ENCODE measurements at regions not wholly inside any gene's neighbourhood (a gene's known extent, or its start where the extent isn't known, plus 50 kb on each side); places are given as distances from the start of the nearest gene placed in this dataset.

DNA sequence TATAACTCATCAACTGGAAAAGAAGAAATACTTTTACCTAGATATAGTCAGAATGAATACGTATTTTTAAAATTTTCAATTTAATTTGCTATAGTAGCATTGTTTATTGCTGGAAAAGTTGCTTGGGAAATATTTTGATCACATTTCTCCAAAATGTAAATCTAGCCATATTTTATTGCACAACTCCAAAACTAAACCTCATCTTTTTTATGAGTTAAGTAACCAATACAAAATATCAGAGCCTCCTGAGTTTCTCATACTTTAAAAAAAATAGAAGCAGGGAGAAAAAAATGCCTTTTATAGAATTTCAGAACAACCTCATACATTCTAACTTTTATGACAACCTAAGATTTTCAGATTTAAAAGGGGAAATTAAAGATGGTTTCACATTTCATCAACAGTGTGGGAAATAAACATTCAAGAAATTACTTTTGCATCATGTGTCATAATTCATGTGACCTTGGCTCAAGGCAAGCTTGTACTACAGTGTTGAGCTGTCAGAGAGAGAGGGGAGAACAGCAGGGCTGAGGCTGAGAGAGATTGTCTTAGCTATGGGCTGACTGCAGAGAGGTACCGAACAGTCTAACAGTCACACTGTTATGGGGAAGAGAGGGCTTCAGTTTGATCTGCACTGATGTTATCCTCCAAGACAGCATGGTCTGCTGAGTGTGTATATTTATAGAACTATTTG, 519.0 kb downstream of the LTN1 start:
- no peak for TF ChIP-seq TAF1 (IDR thresholded peaks at IDR 0.05; ENCODE audit: low read depth)
- no peak for TF ChIP-seq FOXM1 (IDR thresholded peaks at IDR 0.05; ENCODE audit: borderline replicate concordance, low read depth)
- no peak for TF ChIP-seq RAD21 (IDR thresholded peaks at IDR 0.05; ENCODE audit: low read depth)
- TF ChIP-seq TEAD4 (IDR thresholded peaks at IDR 0.05): no peak
- no peak for TF ChIP-seq CEBPB (IDR thresholded peaks at IDR 0.05)
- TF ChIP-seq TCF12 (IDR thresholded peaks at IDR 0.05; ENCODE audit: low read depth): no peak
- no peak for TF ChIP-seq YY1 (IDR thresholded peaks at IDR 0.05; ENCODE audit: low read depth)
- no peak for TF ChIP-seq EGR1 (IDR thresholded peaks at IDR 0.05)
- no peak for TF ChIP-seq EP300 (IDR thresholded peaks at IDR 0.05; ENCODE audit: borderline replicate concordance)
- no peak for TF ChIP-seq NFIC (IDR thresholded peaks at IDR 0.05)
- no peak for TF ChIP-seq REST (IDR thresholded peaks at IDR 0.05; ENCODE audit: low read depth)
- TF ChIP-seq USF1 (IDR thresholded peaks at IDR 0.05): no peak
- no peak for TF ChIP-seq CREB1 (IDR thresholded peaks at IDR 0.05; ENCODE audit: low read depth)

Measured in Ishikawa (cell line).